ENCODE measurements at regions not wholly inside any gene's neighbourhood (a gene's known extent, or its start where the extent isn't known, plus 50 kb on each side); places are given as distances from the start of the nearest gene placed in this dataset.
A peak's percentile ranks its signal among the peaks of the same experiment; 100 is the strongest.

DNA sequence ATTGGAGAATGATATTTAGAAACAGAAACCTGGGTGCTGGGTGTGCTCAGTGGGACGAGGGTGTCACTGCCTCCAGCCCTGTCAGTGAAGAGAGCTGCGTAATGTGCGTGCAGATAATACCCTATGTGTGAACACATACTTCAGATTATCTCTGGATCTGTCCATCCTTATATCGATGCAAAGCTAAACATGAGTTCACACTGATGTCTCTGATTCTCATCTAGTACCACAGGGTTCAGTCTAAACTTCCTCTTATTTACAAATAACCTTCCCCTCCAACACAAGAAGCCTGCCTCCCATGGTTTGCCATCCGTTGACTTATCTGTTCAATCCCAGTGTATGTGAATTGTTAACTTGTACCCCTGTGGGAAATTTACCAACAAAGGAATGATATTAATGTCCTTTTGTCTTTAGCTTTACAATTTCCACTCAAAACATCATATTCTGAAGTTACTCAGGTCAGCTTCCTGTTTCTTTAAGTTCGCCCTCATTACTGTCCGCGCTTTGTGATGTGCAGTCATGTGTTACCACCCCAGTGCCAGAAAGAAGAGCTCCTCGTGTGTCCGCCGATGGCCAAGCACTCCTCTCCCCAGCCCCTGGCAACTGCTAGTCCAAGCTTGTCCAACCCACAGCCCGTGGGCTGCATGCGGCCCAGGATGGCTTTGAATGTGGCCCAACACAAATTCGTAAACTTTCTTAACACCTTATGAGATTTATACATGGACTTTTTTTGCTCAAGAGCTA is 108.2 kb downstream of the RTP5 start:
- TF ChIP-seq CTCF (IDR thresholded peaks at IDR 0.05), result no peak
- DNase-seq (ENCODE audit: low spot score), result peak; percentile 45

DNA sequence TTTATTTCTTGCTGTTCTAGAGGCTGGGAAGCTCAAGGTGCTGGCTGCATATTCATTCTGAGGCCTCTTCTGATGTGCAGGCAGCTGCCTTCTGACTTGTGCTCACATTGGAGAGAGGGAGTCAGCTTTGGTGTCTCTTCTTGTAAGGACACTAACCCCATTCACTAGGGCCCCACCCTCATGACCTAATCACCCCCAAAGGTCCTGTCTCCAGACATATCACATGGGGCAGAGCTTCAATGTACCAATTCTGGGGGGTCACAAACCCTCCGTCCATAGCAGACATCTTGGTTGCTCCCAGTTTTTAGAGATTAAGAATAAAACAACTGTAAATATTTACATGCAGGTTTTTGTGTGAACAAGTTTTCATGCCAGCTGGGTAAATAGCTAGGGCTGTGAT is 109.1 kb downstream of the RTP5 start:
- H3K27ac ChIP-seq, result no peak overlapping the region
- H3K4me3 ChIP-seq, result no peak overlapping the region
- no peak for TF ChIP-seq CTCF (IDR thresholded peaks at IDR 0.05)
- peak; percentile 17 for DNase-seq (ENCODE audit: low spot score)

More for the DNA sequence above, 108.2 kb downstream of the RTP5 start:
- Histone ChIP-seq H3K4me3 (no peak overlapping the region), H3K27ac (no peak overlapping the region)

GRCh38 chr2:241980193-241980592 is 110.7 kb downstream of the RTP5 start:
- no peak for TF ChIP-seq CTCF (IDR thresholded peaks at IDR 0.05)
- DNase-seq (ENCODE audit: low spot score), result peak; percentile 49
- no peak overlapping the region for H3K27ac ChIP-seq
- no peak overlapping the region for H3K4me3 ChIP-seq

GRCh38 chr2:241981076-241981700 is 111.7 kb downstream of the RTP5 start:
- no peak overlapping the region for H3K4me3 ChIP-seq
- DNase-seq (ENCODE audit: low spot score), result peak; percentile 50
- TF ChIP-seq CTCF (IDR thresholded peaks at IDR 0.05), result no peak
- H3K27ac ChIP-seq, result no peak overlapping the region

GRCh38 chr2:241982706-241983570 is 113.4 kb downstream of the RTP5 start:
- TF ChIP-seq CTCF (IDR thresholded peaks at IDR 0.05), result no peak
- DNase-seq (ENCODE audit: low spot score), result peak; percentile 54
- Histone ChIP-seq H3K27ac (no peak overlapping the region), H3K4me3 (no peak overlapping the region)

GRCh38 chr2:241983571-241984270 is 114.2 kb downstream of the RTP5 start:
- no peak overlapping the region for H3K4me3 ChIP-seq
- DNase-seq (ENCODE audit: low spot score), result peak; percentile 62
- no peak for TF ChIP-seq CTCF (IDR thresholded peaks at IDR 0.05)

More at GRCh38 chr2:241983571-241984270, 114.2 kb downstream of the RTP5 start:
- no peak overlapping the region for H3K27ac ChIP-seq
